Osteoblast (primary cell): ENCODE measurements at regions not wholly inside any gene's neighbourhood (a gene's known extent, or its start where the extent isn't known, plus 50 kb on each side); places are given as distances from the start of the nearest gene placed in this dataset.

Experiments
- DNase-seq: peaks from one replicate; pipeline ENCODE4 v3.0.0; 2011; ENCODE audit warnings: low spot score, mixed read lengths; ENCODE audit not compliant: insufficient read length; ENCODE audit errors: missing footprints
- H2AFZ ChIP-seq: 2 replicates; pipeline ENCODE4 v1.6.0; 2011; ENCODE audit warnings: mild to moderate bottlenecking, low read length
- H3K27ac ChIP-seq: 2 replicates; pipeline ENCODE4 v1.5.1; 2011; ENCODE audit warnings: mild to moderate bottlenecking, low read depth, low read length, moderate library complexity
- H3K27me3 ChIP-seq: 2 replicates; pipeline ENCODE4 v1.6.0; 2012; ENCODE audit warnings: mild to moderate bottlenecking, control low read depth, inconsistent platforms, low read length, moderate library complexity; ENCODE audit not compliant: insufficient read depth
- H3K36me3 ChIP-seq: 2 replicates; pipeline ENCODE4 v1.5.1; 2011; ENCODE audit warnings: mild to moderate bottlenecking, low read length, control low read depth, moderate library complexity; ENCODE audit not compliant: insufficient read depth
- H3K4me1 ChIP-seq: 2 replicates; pipeline ENCODE4 v1.5.1; 2011; ENCODE audit warnings: mild to moderate bottlenecking, low read length, control low read depth, moderate library complexity; ENCODE audit not compliant: insufficient read depth
- H3K4me2 ChIP-seq: 2 replicates; pipeline ENCODE4 v1.6.0; 2011; ENCODE audit warnings: mild to moderate bottlenecking, low read length; ENCODE audit not compliant: insufficient read depth
- H3K4me3 ChIP-seq: fragments of 200-600 bp; sonication (generic); 3 replicates; pipeline ENCODE4 v1.5.1; 2012; ENCODE audit warnings: mild to moderate bottlenecking, low read length, inconsistent platforms; ENCODE audit not compliant: insufficient read depth
- H3K79me2 ChIP-seq: 2 replicates; pipeline ENCODE4 v1.6.0; 2012; ENCODE audit warnings: mild to moderate bottlenecking, low read length, control low read depth, inconsistent platforms; ENCODE audit not compliant: insufficient read depth
- H3K9me3 ChIP-seq: 2 replicates; pipeline ENCODE4 v1.5.1; 2011; ENCODE audit warnings: low read depth, low read length, control low read depth
- H4K20me1 ChIP-seq: 2 replicates; pipeline ENCODE4 v1.6.0; 2012; ENCODE audit warnings: mild to moderate bottlenecking, low read length, control low read depth; ENCODE audit not compliant: insufficient read depth
- CTCF ChIP-seq: IDR thresholded peaks from 2 replicates; pipeline ENCODE4 v1.5.1; 2011; ENCODE audit warnings: mild to moderate bottlenecking, low read depth, low read length, moderate library complexity; ENCODE audit errors: extremely low read depth

- DNase-seq = no peak
- Histone ChIP-seq H2AFZ (no peak overlapping the region), H4K20me1 (no peaks in the 10 kb centered on the region), H3K79me2 (no peaks in the 10 kb centered on the region), H3K4me2 (no peak overlapping the region), H3K27ac (no peak overlapping the region), H3K9me3 (no peaks in the 10 kb centered on the region), H3K4me3 (no peak overlapping the region), H3K36me3 (no peaks in the 10 kb centered on the region), H3K27me3 (no peaks in the 10 kb centered on the region), H3K4me1 (no peaks in the 10 kb centered on the region)
- no peak for TF ChIP-seq CTCF
Observed at GRCh38 chr18:78629426-78629825, 350.2 kb upstream of the SALL3 start.

GRCh38 chr18:78630356-78630755 is 349.3 kb upstream of the SALL3 start:
- Histone ChIP-seq H3K79me2 (no peaks in the 10 kb centered on the region), H3K27me3 (no peaks in the 10 kb centered on the region), H3K9me3 (no peaks in the 10 kb centered on the region), H3K4me2 (no peak overlapping the region), H4K20me1 (no peaks in the 10 kb centered on the region), H2AFZ (no peak overlapping the region), H3K27ac (no peak overlapping the region), H3K4me1 (no peaks in the 10 kb centered on the region), H3K36me3 (no peaks in the 10 kb centered on the region), H3K4me3 (no peak overlapping the region)
- TF ChIP-seq CTCF = no peak
- DNase-seq = no peak

- no peaks in the 10 kb centered on the region for H3K79me2 ChIP-seq
- H3K4me2 ChIP-seq = no peak overlapping the region
- peaks cover 3% of the 10 kb centered on the region for H3K9me3 ChIP-seq
- TF ChIP-seq CTCF = no peak
- H3K27ac ChIP-seq = no peak overlapping the region
- no peak for DNase-seq
- no peak overlapping the region for H2AFZ ChIP-seq
- no peaks in the 10 kb centered on the region for H4K20me1 ChIP-seq
- H3K27me3 ChIP-seq = no peaks in the 10 kb centered on the region
- no peaks in the 10 kb centered on the region for H3K4me1 ChIP-seq
- no peaks in the 10 kb centered on the region for H3K36me3 ChIP-seq
- H3K4me3 ChIP-seq = no peak overlapping the region
Observed at GRCh38 chr18:78630981-78631510, 348.6 kb upstream of the SALL3 start.

- Histone ChIP-seq H2AFZ (no peak overlapping the region), H3K79me2 (no peaks in the 10 kb centered on the region), H4K20me1 (no peaks in the 10 kb centered on the region), H3K9me3 (peaks cover 5% of the 10 kb centered on the region), H3K4me1 (no peaks in the 10 kb centered on the region), H3K27me3 (no peaks in the 10 kb centered on the region), H3K4me2 (no peak overlapping the region), H3K27ac (no peak overlapping the region), H3K36me3 (no peaks in the 10 kb centered on the region), H3K4me3 (no peak overlapping the region)
- DNase-seq = no peak
- TF ChIP-seq CTCF = no peak
Observed at GRCh38 chr18:78632111-78632541, 347.5 kb upstream of the SALL3 start.
